Epithelial cell of prostate (primary cell): ENCODE measurements at regions not wholly inside any gene's neighbourhood (a gene's known extent, or its start where the extent isn't known, plus 50 kb on each side); places are given as distances from the start of the nearest gene placed in this dataset.
A peak's percentile ranks its signal among the peaks of the same experiment; 100 is the strongest.
"Not testable (repeated sequence)": the region's sequence is repeated elsewhere in the genome, so short reads cannot be mapped to it uniquely, and the experiment has no call there.

Experiments
- DNase-seq: peaks from one replicate; pipeline ENCODE4 v3.0.0-alpha.2; 2011; ENCODE audit warnings: low read depth, low spot score
- H3K27ac ChIP-seq: fragments of 450-650 bp; 2 replicates; pipeline ENCODE4 v1.5.1; 2017; ENCODE audit warnings: mild to moderate bottlenecking

- DNase-seq: no peak
- H3K27ac ChIP-seq: no peak overlapping the region
Observed at GRCh38 chr1:177659281-177659680, 310.6 kb downstream of the SEC16B start.

- DNase-seq: no peak
- no peak overlapping the region for H3K27ac ChIP-seq
Observed at GRCh38 chr1:177656598-177656997, 313.3 kb downstream of the SEC16B start.

- no peak overlapping the region for H3K27ac ChIP-seq
- no peak for DNase-seq
Observed at GRCh38 chr1:177650947-177651346, 318.9 kb downstream of the SEC16B start.

GRCh38 chr1:177648731-177649265 lies 321.1 kb downstream of the SEC16B start:
- no peak for DNase-seq
- no peak overlapping the region for H3K27ac ChIP-seq

- no peak for DNase-seq
- H3K27ac ChIP-seq: no peak overlapping the region
Observed at GRCh38 chr1:177648138-177648537, 321.7 kb downstream of the SEC16B start.

- no peak overlapping the region for H3K27ac ChIP-seq
- no peak for DNase-seq
Observed at GRCh38 chr1:177646757-177647730, 322.8 kb downstream of the SEC16B start.

- no peak for DNase-seq
- no peak overlapping the region for H3K27ac ChIP-seq
Observed at GRCh38 chr1:177645491-177646190, 324.2 kb downstream of the SEC16B start.

- DNase-seq: no peak
- no peak overlapping the region for H3K27ac ChIP-seq
Observed at GRCh38 chr1:177640687-177641086, 329.2 kb downstream of the SEC16B start.

- not testable (repeated sequence) for H3K27ac ChIP-seq, DNase-seq
Observed at GRCh38 chr1:177634151-177634550, 335.7 kb downstream of the SEC16B start.

- no peak for DNase-seq
- no peak overlapping the region for H3K27ac ChIP-seq
Observed at GRCh38 chr1:177632923-177633615, 336.8 kb downstream of the SEC16B start.

GRCh38 chr1:177631770-177632169 lies 338.1 kb downstream of the SEC16B start:
- H3K27ac ChIP-seq: no peak overlapping the region
- DNase-seq: no peak

- no peak overlapping the region for H3K27ac ChIP-seq
- peak; percentile 20 for DNase-seq
Observed at GRCh38 chr1:177629526-177629925, 340.3 kb downstream of the SEC16B start.

GRCh38 chr1:177627148-177627910 lies 342.5 kb downstream of the SEC16B start:
- DNase-seq: no peak
- H3K27ac ChIP-seq: no peak overlapping the region

- peak; percentile 31 for DNase-seq
- no peak overlapping the region for H3K27ac ChIP-seq
Observed at GRCh38 chr1:177620636-177621190, 349.1 kb downstream of the SEC16B start.

GRCh38 chr1:177615251-177615650 lies 354.6 kb downstream of the SEC16B start:
- DNase-seq: no peak
- H3K27ac ChIP-seq: no peak overlapping the region

- no peak for DNase-seq
- H3K27ac ChIP-seq: no peak overlapping the region
Observed at GRCh38 chr1:177611402-177611801, 358.5 kb downstream of the SEC16B start.

- H3K27ac ChIP-seq: no peak overlapping the region
- DNase-seq: no peak
Observed at GRCh38 chr1:177609953-177610352, 359.9 kb downstream of the SEC16B start.

GRCh38 chr1:177600936-177601335 lies 368.9 kb downstream of the SEC16B start:
- DNase-seq: no peak
- no peak overlapping the region for H3K27ac ChIP-seq

GRCh38 chr1:177600321-177600720 lies 369.5 kb downstream of the SEC16B start:
- H3K27ac ChIP-seq: no peak overlapping the region

More at GRCh38 chr1:177600321-177600720, 369.5 kb downstream of the SEC16B start:
- no peak for DNase-seq
